NCI-H774 (cell line): ENCODE measurements at regions not wholly inside any gene's neighbourhood (a gene's known extent, or its start where the extent isn't known, plus 50 kb on each side); places are given as distances from the start of the nearest gene placed in this dataset.
A peak's percentile ranks its signal among the peaks of the same experiment; 100 is the strongest.

Source experiments
- DNase-seq: peaks from one replicate; lab custom pipeline; 2025; lab: John Stamatoyannopoulos, UW

DNA sequence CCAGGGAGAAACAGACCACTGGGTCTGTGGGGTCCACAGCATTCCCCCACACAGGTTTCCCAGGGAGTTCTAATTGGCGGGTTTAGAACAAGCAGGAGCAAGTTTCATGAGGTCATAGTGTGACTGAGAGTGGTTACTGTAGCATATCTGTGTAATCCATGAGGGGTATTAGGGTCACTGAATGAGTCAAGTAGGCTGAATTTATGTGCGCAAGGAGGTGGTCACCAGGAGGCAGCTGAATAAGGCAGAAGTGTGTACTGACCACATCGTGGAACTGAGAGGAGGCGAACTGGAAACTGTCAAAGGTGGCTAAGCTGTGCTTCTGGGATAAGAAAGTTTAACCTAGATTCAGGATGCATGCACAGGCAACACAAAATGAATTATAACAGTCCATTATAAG is 876.0 kb downstream of the METTL15 start:
- DNase-seq: no peak

DNA sequence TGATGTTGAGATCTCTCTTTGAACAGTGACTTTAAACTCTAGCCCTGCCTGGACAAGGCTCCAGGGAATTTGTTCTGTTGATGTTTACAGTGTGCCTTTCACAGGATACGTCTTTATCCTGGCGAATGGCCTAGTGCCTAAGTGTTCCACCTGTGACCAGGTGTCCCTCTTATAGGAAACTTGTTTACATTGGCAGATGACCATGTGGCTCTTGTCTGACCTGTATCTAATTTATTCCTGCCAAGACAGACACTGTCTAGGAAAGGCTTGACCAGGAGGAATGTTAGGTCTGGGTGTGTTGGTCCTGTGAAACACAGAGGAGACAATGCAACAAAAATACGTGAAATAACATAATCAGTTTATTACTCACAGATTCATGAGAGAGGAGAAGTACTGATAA is 875.6 kb downstream of the METTL15 start:
- DNase-seq: peak; percentile 50

DNA sequence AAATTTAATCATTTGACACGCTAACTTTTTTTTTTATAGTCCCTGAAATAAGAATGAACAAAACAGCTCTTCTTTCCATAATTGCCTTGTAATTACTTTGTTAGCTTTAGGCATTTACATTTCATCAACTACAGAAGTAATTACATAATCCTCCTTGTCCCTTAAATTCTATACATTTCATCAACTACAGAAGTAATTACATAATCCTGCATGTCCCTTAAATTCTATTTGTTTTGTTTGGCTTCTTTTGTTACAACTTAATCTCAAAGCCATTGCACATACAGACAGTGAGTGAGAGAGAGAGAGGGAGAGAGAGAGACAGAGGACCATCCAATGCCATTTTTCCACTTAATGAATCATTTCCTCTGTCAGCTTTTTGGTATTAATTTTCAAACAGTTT is 873.2 kb downstream of the METTL15 start:
- DNase-seq: no peak

DNA sequence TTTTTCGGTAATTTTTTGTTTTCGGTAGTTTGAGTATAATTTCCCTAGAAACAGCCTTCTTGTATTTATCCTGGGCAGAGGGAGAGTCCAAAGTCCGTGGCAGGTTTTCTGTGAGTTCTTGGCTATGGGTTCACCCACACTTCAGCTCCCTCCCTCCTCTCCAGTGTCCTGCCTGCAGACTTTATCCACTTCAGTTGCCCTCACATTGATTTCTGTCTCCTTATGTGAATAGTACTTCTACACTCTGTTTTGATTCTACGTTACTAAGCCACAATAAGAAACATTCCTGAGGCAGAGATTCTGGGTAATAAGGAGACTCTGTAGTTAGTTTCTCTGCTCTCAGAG is 868.6 kb downstream of the METTL15 start:
- no peak for DNase-seq

DNA sequence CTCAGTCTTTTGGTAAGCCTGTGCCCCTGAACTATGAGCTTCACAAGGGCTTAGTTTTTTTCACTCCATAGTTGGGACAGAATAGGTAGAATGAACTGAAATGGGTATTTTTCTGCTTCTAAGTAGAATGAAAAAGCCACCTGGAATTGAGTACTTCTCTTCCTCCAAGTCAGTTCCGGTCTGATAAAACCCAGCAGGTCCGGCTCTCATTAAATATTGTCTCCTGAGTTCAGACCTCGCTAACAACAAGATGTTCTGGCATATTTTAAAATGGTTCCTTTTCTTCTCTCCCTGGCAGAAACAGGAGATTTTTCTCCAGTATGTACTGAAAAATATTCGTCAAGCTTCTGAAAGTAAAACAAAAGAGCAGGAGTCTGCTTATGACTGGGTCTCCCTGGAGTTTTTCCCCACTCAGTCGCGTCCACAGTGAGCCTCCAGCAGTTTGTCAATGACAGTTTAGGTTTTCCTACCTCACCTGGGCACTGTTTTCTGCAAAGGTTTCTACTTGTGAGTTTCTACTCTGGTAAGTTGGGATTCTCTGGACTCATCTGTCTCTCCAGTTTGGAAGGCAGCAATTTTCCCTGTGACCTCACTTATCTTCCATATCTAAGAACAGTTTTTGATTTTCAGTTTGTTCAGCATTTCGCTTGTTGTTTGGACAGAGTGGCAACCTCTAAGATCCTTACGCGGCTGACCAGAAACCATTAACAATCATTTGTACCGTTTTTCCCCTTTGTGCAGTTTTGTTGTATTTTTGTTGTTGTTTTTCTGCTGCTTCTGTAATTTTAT is 868.0 kb downstream of the METTL15 start:
- no peak for DNase-seq

DNA sequence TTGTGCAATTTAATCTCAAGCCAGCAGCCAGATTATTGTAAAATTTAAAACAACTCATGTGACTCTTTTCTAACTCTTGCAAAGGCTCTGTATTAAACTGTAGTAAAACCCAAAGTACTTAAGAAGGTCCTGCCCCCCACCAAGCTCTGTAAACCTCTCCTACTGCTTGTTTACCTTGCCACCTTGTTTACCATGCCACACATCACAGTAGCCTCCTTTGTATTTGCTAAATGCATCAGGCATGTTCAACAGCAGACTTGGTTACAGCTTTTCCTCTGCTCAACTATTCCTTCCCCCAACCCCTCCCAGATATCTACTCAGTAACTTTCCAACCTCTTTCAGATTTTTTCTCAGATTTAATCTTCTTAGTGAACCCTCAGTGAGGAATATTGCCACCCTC is 861.6 kb downstream of the METTL15 start:
- no peak for DNase-seq

DNA sequence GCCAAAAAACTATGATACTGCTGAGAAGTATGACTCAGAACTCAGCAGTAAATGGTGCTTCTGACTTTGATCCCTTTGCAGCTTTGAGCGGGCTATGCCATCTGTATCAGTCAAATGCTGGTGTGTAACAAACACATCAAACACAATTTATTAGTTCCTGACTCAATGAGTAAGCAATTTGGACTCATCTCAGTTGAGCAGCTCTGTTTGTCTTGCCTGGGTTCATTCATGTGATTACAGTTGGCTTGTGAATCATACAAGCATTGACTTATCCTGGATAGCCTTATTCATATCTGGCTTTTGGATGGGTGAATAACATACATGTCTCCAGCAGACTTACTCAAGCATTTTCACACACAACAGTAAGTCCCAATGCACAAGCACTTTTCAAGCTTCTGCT is 858.8 kb downstream of the METTL15 start:
- no peak for DNase-seq

DNA sequence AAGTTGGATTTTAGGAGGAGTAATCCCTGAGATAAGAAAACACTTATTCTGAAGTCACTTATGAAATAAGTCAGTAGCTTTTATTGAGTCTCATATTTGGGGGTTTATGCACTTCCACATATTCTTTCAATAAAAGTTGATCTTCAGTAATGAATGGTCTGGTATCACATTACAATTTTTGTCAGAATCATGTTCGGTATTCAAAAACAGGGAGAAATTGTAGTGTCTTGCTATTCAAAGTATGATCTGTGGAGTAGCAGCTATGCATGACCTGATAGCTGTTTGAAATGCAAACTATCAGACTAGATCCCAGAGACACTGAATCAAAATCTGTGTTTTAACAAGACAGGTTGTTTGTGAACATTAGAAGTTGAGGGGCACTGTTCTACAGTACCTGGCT is 857.6 kb downstream of the METTL15 start:
- no peak for DNase-seq

DNA sequence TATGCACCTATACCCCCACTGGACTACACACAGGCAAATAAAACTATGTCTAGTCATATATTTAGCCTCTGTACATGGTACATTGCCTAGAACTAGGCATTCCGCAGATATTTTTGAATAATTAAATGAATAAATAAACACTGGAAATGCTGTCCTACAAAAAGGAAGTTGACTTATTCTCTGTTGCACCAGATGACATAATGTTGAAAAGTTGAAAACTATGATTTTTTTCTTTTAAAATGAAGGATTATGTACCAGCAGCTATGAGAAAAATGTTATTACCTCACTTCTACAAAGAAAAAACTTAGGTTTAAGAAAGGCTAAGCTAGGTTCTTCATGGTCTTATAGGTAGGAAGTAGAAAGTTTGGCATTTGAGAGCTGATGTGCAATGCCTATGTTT is 856.6 kb downstream of the METTL15 start:
- DNase-seq: no peak

DNA sequence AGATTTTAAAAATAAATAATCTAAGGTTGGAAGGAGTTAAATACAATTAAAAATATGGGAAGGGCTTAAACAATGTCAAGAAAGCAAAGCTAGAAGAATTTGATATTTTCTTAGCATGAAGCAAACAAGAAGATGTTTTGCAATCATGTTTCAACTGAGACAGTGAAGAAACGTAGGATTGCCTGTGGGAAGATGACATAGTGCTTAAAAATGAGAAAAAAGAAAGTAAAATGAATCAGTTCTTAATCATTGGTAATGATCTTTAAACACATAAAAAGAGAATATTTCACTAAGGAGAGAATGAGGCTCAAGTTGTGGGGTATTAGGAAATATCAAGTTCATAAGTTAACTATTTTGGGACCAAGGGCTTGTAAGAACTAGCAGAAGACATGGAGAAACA is 855.0 kb downstream of the METTL15 start:
- DNase-seq: no peak

DNA sequence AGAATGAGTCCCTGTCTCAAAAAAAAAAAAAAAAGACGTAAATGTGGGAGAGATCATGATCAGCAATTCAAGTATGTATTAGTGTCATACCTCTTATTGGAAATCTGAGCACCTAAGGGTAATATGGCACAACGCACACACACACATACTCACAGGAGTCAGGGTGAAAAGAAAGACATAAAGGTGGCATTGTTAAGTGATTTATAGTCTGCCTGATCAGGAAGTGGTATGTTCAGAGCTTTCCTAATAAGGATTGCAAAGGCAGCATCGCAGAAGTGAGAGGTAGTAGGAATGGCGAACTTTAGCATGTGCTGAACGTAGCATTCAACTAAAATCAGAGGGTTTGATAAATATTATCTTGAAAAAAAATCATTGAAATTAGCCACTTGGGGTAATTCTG is 854.3 kb downstream of the METTL15 start:
- DNase-seq: no peak

DNA sequence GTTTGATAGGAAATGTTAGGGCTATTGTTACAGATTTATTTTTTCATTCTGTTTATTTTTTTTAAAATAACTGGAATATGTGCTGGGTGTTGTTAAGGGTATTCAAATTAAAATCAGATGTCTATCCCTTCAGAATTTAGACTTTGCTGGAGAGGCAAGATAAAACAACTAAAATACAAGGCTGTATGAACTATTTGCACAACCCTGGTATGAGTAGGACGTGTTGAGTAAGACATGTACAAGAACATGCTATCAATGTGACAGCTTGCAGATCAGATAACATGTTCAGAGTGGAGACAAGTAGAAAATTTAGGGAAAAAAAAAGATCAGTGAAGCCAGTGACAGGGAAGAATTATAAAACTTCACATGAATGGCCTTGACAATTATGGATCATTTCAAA is 853.5 kb downstream of the METTL15 start:
- DNase-seq: no peak

DNA sequence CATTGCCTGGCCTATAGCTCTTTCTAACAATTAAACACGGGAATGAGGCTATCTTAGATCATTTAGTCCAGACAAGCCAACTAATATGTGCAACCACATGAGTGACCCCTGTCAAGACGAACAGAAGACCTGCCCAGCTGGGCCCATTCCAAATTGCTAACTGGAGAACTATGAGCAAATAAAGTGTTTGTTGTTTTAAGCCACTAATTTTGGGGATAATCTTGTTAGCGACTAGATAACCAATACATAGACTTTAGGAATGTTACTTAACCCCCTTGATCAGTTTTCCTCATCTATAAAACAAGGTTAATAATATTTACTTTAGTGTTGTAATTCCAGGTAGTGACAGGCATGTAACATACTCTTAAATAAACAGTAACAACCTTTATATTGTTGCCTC is 848.3 kb downstream of the METTL15 start:
- DNase-seq: no peak

DNA sequence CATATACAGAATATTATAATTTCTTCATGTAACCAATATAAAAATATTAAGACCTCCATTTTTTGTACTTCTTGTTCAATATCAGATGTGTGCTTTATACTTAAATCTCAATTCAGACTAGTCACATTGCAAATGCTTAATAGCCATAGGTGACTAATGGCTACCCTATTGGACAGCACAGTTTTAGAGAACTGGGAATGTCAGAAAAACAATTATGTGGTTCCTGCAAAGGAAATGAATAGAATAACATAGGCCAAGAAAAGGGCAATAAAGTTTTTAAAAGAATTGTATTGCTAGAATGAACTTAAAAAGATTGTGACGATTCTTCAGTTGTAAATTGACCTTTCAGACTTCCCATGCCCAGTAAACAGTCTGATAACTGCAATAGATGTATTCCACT is 843.0 kb downstream of the METTL15 start:
- DNase-seq: no peak

DNA sequence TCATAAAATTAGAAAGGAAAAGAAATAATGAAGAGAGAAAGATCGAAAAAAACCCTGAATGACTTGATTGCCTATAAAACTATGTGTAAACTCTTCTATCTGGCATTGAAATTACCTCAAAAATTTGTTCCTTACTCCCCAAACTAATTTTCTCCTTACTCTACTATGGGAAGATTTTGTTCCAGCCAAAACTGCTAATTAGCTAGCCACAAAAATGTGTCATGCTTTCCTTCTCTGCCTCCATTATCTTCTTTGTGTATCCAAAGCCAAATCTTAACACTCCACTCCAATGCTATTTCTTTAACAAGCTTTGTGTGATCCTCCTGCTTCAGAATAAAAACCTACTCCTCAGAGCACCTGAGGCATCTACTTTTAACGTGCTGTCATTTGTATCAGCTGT is 831.2 kb downstream of the METTL15 start:
- DNase-seq: no peak

DNA sequence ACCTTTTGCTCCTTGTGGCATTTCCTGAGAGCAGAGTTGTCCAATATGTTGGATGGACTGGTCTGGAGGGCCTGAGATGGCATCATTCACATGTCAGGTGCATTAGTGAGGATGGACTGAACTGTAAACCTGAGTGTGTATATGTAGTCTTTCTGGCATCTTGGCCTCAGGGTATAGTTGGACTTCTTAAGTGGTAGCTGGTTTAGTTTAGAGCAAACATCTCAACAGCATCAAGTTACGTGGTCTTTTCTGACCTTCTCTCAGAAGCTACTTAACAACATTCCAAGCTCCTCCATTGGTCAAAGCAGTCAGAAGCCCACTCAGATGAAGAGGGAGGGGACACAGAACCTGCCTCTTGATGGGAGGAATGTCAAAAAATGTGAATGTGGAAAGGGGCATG is 829.9 kb downstream of the METTL15 start:
- DNase-seq: no peak

DNA sequence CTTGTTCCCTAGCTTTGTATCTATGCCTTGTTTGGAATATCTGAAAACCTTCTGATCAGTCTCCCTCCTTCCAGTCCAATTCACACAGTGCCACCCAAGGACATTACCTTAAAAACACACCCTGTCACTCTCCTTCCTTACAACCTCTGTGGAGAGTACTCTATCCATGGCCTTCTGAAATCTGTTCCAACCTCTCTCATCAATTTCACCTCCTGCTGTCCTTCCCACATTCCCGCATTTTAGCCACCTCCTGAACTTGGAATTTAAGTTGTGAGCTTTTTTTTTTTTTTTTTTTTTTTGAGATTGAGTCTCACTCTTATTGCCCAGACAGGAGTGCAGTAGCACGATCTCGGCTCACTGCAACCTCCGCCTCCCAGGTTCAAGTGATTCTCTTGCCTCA is 824.8 kb downstream of the METTL15 start:
- DNase-seq: no peak

DNA sequence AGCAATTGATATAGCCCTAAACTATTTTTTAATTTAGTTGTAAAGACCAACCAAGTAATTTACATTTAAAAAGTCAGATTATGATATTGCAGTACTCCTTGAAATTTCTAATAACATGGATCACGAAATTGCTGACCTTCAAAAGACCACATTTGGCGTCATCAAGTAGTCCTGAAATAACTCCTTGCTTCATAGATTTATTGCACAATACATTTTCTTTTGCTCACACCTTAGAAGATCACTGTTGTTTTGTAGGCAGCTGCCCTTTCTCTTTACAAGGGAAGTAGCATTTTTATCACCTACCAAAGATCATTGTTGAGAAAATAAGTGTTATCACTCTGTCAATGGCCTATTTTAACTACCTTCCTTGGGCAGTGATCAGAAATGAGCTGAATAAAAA is 815.8 kb downstream of the METTL15 start:
- DNase-seq: no peak

DNA sequence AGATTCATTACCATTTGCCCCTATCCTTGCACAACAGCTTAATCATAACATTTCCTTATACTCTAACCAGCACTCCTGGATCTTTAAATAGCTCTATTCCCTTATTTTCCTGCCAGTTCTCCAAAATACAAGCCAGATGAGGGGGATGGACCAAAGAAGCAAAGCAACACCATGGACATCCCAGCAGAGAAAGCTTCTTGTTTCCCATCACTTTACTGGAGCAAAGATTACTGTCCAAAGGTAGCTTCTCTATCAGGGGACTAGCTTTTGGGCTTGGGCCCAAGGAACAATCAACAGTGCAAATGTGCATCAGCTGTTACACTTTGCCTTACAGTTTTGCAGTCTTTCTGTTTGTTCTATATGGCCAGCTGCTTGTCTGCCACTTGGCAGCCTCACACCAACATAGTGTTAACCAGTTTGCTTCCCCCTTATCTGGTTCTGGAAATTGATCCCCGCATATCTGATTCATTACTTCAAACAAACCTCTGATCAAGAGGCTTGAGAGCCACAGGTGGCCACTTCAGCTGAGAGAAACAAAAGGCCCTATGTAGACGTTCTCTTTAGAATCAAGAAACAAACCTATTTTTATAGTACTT is 814.3 kb downstream of the METTL15 start:
- no peak for DNase-seq

DNA sequence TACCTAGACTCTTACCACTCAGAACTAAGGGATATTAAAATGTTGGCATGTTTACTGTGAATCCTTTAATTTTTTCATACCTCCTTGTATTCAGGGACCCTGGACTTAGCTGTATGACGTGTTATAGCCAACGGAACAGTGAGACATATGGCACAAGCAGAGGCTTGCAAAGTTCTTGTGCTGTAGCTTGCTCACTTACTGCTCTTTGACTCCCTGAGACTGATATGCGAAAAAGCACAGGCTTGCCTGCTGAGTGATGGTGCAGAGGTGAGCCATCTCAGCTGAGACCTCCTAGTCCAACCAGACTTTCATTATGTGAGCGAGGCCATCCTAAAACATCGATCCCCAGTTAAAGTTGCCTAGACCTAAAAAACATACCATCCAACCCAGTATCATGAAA is 811.0 kb downstream of the METTL15 start:
- DNase-seq: no peak

DNA sequence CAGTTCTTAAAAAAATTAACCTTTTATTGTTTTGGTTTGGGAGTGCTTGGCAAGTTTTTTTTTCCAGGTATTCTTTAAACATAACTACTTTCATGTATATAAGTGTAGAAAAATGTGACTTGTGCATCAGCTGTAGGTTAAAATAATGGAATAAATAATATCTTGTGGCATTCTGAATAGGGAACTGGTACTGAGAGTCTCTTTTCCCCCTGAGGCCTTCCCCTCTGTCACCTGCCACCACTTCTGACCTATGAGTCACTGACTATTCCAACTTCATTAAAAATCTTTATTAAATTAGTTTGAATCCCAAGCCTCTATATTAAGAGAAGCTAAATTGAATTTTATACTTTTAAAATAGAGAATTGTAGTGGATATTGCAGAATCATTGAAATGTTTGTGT is 805.7 kb downstream of the METTL15 start:
- DNase-seq: no peak

DNA sequence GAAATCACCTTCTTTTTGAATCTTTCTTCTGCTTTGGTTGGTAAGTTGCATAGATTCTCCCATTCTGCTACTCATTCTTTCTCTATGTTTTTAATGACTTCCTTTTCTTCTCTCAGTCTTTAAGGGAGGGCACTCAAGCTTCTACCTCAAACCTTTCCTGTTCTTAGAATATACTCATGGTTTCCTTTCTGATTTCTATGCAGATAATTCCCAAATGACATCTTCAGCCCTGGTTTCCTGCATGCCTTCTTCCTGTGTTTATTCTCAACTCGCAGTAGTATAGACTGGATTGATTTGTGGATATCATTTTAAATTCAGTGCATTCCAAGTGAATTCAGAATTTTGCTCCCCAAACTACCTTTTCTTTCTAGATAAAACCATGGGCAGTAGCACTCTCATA is 803.6 kb downstream of the METTL15 start:
- no peak for DNase-seq

DNA sequence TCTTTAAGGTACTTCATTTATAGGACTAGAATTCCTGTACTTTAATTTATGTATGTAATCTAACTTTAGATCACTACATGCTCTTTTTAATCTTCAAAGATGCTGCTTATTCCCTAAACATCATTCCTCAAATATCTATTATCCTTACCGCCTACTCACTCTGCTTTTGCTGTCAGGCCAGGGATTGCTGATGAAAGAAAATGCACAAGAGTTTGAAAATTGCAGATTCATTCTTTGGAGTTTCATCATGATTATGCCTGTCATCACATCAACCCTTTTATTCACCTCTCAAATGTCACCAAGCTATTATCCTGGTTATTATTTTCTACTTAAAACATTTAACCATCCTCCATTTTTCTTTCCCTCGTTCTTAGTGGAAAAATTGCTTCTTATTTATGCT is 802.7 kb downstream of the METTL15 start:
- DNase-seq: no peak

DNA sequence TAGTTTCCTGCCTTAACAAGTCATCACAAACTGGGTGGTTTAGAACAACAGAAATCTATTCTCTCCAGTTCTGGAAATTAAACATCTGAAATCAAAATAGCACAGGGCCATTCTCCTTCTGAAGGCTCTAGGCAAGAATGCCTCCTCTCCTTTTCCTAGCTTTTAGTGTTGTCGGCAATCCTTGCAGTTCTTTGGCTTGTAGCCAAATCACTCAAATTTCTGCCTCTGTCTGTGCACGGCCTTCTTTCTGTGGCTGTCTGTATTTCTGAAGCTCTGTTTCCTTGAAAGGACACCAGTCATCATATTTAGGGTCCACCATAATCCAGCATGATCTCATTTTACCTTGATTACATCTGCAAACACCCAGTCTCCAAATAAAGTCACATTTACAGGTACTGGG is 795.5 kb downstream of the METTL15 start:
- DNase-seq: no peak
